Central memory CD8-positive, alpha-beta T cell (primary cell): ENCODE measurements at regions not wholly inside any gene's neighbourhood (a gene's known extent, or its start where the extent isn't known, plus 50 kb on each side); places are given as distances from the start of the nearest gene placed in this dataset.

Experiments
- ATAC-seq: fragments of 150-1000 bp; cut with Tn5 transposase; replicated peaks from 2 replicates; pipeline ENCODE4 v1.10.0; 2022; ENCODE audit warnings: mild to moderate bottlenecking, moderate FRiP score, moderate number of reproducible peaks; ENCODE audit not compliant: poor library complexity, severe bottlenecking; ENCODE audit errors: extremely low read depth
- DNase-seq, 2 donors: peaks; one replicate each; pipeline ENCODE4 v3.0.0; 2021; ENCODE audit warnings: low spot score in 2 of 2
- H3K27ac Mint-ChIP-seq: one replicate; pipeline ENCODE4 v1.8.0; 2022; ENCODE audit warnings: low read depth, mild to moderate bottlenecking, moderate library complexity, mixed read lengths
- H3K27me3 Mint-ChIP-seq: one replicate; pipeline ENCODE4 v1.8.0; 2022; ENCODE audit warnings: mixed read lengths
- H3K36me3 Mint-ChIP-seq: one replicate; pipeline ENCODE4 v1.8.0; 2022; ENCODE audit warnings: mild to moderate bottlenecking, moderate library complexity, mixed read lengths; ENCODE audit not compliant: insufficient read depth
- H3K4me1 Mint-ChIP-seq: one replicate; pipeline ENCODE4 v1.8.0; 2022; ENCODE audit warnings: mixed read lengths
- H3K4me3 Mint-ChIP-seq: one replicate; pipeline ENCODE4 v1.8.0; 2022; ENCODE audit warnings: mild to moderate bottlenecking, moderate library complexity, mixed read lengths
- H3K9me3 Mint-ChIP-seq: one replicate; pipeline ENCODE4 v1.8.0; 2022; ENCODE audit warnings: mixed read lengths

GRCh38 chr20:62549499-62550086, 73.8 kb upstream of the GATA5 start:
- ATAC-seq (no peak), DNase-seq (no peak)
- peaks cover 47% of the 10 kb centered on the region for H3K27me3 Mint-ChIP-seq
- peaks cover 11% of the 10 kb centered on the region for H3K36me3 Mint-ChIP-seq
- H3K4me3 Mint-ChIP-seq, result peak overlapping the region; percentile 13
- peaks cover 7% of the 10 kb centered on the region for H3K4me1 Mint-ChIP-seq
- H3K27ac Mint-ChIP-seq, result no peak overlapping the region
- H3K9me3 Mint-ChIP-seq, result no peaks in the 10 kb centered on the region

- H3K36me3 Mint-ChIP-seq, result peaks cover 11% of the 10 kb centered on the region
- no peak for ATAC-seq
- peak overlapping the region; percentile 90 for H3K27ac Mint-ChIP-seq
- H3K4me1 Mint-ChIP-seq, result peaks cover 7% of the 10 kb centered on the region
- H3K27me3 Mint-ChIP-seq, result peaks cover 47% of the 10 kb centered on the region
- H3K4me3 Mint-ChIP-seq, result peak overlapping the region; percentile 67
- DNase-seq, result no peak
- no peaks in the 10 kb centered on the region for H3K9me3 Mint-ChIP-seq
Observed at GRCh38 chr20:62550087-62550632, 74.4 kb upstream of the GATA5 start.

- Mint-ChIP-seq H3K4me1 (peaks cover 7% of the 10 kb centered on the region), H3K27me3 (peaks cover 56% of the 10 kb centered on the region), H3K27ac (no peak overlapping the region), H3K9me3 (no peaks in the 10 kb centered on the region), H3K4me3 (peak overlapping the region; percentile 67), H3K36me3 (peaks cover 9% of the 10 kb centered on the region)
- DNase-seq, result no peak
- peak; percentile 19 for ATAC-seq
Observed at GRCh38 chr20:62551407-62552323, 75.9 kb upstream of the GATA5 start.

- DNase-seq (no peak), ATAC-seq (no peak)
- Mint-ChIP-seq H3K4me3 (peak overlapping the region; percentile 53), H3K27me3 (peaks cover 56% of the 10 kb centered on the region), H3K4me1 (peaks cover 7% of the 10 kb centered on the region), H3K36me3 (peaks cover 6% of the 10 kb centered on the region), H3K27ac (no peak overlapping the region), H3K9me3 (no peaks in the 10 kb centered on the region)
Observed at GRCh38 chr20:62552613-62553012, 76.8 kb upstream of the GATA5 start.

- peaks cover 7% of the 10 kb centered on the region for H3K4me1 Mint-ChIP-seq
- DNase-seq (no peak), ATAC-seq (no peak)
- H3K9me3 Mint-ChIP-seq, result no peaks in the 10 kb centered on the region
- H3K36me3 Mint-ChIP-seq, result peaks cover 6% of the 10 kb centered on the region
- peak overlapping the region; percentile 53 for H3K4me3 Mint-ChIP-seq
- H3K27me3 Mint-ChIP-seq, result peaks cover 60% of the 10 kb centered on the region
- H3K27ac Mint-ChIP-seq, result no peak overlapping the region
Observed at GRCh38 chr20:62553136-62553837, 77.5 kb upstream of the GATA5 start.

- Mint-ChIP-seq H3K4me1 (peaks cover 7% of the 10 kb centered on the region), H3K36me3 (peaks cover 5% of the 10 kb centered on the region), H3K9me3 (no peaks in the 10 kb centered on the region), H3K27me3 (peaks cover 59% of the 10 kb centered on the region), H3K27ac (no peak overlapping the region), H3K4me3 (peak overlapping the region; percentile 20)
- DNase-seq (no peak), ATAC-seq (no peak)
Observed at GRCh38 chr20:62553838-62554161, 78.0 kb upstream of the GATA5 start.

- Mint-ChIP-seq H3K27me3 (peaks cover 59% of the 10 kb centered on the region), H3K9me3 (no peaks in the 10 kb centered on the region), H3K36me3 (peaks cover 4% of the 10 kb centered on the region), H3K4me1 (peaks cover 7% of the 10 kb centered on the region), H3K27ac (no peak overlapping the region), H3K4me3 (no peak overlapping the region)
- DNase-seq, result no peak
- ATAC-seq, result no peak
Observed at GRCh38 chr20:62554214-62554897, 78.6 kb upstream of the GATA5 start.

- Mint-ChIP-seq H3K27ac (no peak overlapping the region), H3K27me3 (peaks cover 60% of the 10 kb centered on the region), H3K4me3 (no peak overlapping the region), H3K36me3 (peaks cover 4% of the 10 kb centered on the region), H3K9me3 (no peaks in the 10 kb centered on the region), H3K4me1 (peaks cover 7% of the 10 kb centered on the region)
- no peak for DNase-seq
- no peak for ATAC-seq
Observed at GRCh38 chr20:62554898-62555641, 79.3 kb upstream of the GATA5 start.

GRCh38 chr20:62555642-62556420, 80.0 kb upstream of the GATA5 start:
- no peak overlapping the region for H3K4me3 Mint-ChIP-seq
- no peak overlapping the region for H3K27ac Mint-ChIP-seq
- ATAC-seq (no peak), DNase-seq (no peak)
- H3K27me3 Mint-ChIP-seq, result peaks cover 57% of the 10 kb centered on the region
- no peaks in the 10 kb centered on the region for H3K36me3 Mint-ChIP-seq
- H3K9me3 Mint-ChIP-seq, result no peaks in the 10 kb centered on the region
- peaks cover under 1% of the 10 kb centered on the region for H3K4me1 Mint-ChIP-seq

- no peak overlapping the region for H3K4me3 Mint-ChIP-seq
- DNase-seq (no peak), ATAC-seq (no peak)
- no peak overlapping the region for H3K27ac Mint-ChIP-seq
- peaks cover 5% of the 10 kb centered on the region for H3K4me1 Mint-ChIP-seq
- H3K36me3 Mint-ChIP-seq, result no peaks in the 10 kb centered on the region
- no peaks in the 10 kb centered on the region for H3K9me3 Mint-ChIP-seq
- peaks cover 68% of the 10 kb centered on the region for H3K27me3 Mint-ChIP-seq
Observed at GRCh38 chr20:62557462-62557861, 81.7 kb upstream of the GATA5 start.

GRCh38 chr20:62557999-62558408, 82.2 kb upstream of the GATA5 start:
- Mint-ChIP-seq H3K36me3 (no peaks in the 10 kb centered on the region), H3K4me1 (peaks cover 5% of the 10 kb centered on the region), H3K4me3 (no peak overlapping the region), H3K27me3 (peaks cover 68% of the 10 kb centered on the region), H3K9me3 (no peaks in the 10 kb centered on the region), H3K27ac (no peak overlapping the region)
- ATAC-seq (no peak), DNase-seq (no peak)
